GM21529 (cell line): ENCODE measurements at regions not wholly inside any gene's neighbourhood (a gene's known extent, or its start where the extent isn't known, plus 50 kb on each side); places are given as distances from the start of the nearest gene placed in this dataset.

Source experiments
- ATAC-seq: cut with Tn5 transposase; IDR thresholded peaks from one replicate; pipeline ENCODE4 v1.9.1; 2021; ENCODE audit not compliant: unreplicated experiment

- no peak for ATAC-seq
These were observed 187.6 kb upstream of the CST7 start for GRCh38 chr20:24761220-24762065.

- ATAC-seq, result no peak
These were observed 186.7 kb upstream of the CST7 start for GRCh38 chr20:24762371-24762770.

GRCh38 chr20:24762791-24763350 lies 186.2 kb upstream of the CST7 start:
- ATAC-seq, result no peak

- ATAC-seq, result no peak
These were observed 185.6 kb upstream of the CST7 start for GRCh38 chr20:24763386-24764026.

GRCh38 chr20:24764027-24764793 lies 184.9 kb upstream of the CST7 start:
- ATAC-seq, result no peak

GRCh38 chr20:24764794-24765202 lies 184.3 kb upstream of the CST7 start:
- ATAC-seq, result no peak

GRCh38 chr20:24765316-24766142 lies 183.5 kb upstream of the CST7 start:
- no peak for ATAC-seq

GRCh38 chr20:24766143-24766527 lies 182.9 kb upstream of the CST7 start:
- no peak for ATAC-seq

- no peak for ATAC-seq
These were observed 182.0 kb upstream of the CST7 start for GRCh38 chr20:24766826-24767622.

- no peak for ATAC-seq
These were observed 181.4 kb upstream of the CST7 start for GRCh38 chr20:24767623-24768100.

GRCh38 chr20:24768201-24768636 lies 180.8 kb upstream of the CST7 start:
- ATAC-seq, result no peak

- ATAC-seq, result no peak
These were observed 180.1 kb upstream of the CST7 start for GRCh38 chr20:24768713-24769601.

- ATAC-seq, result no peak
These were observed 179.0 kb upstream of the CST7 start for GRCh38 chr20:24769878-24770627.

- no peak for ATAC-seq
These were observed 178.2 kb upstream of the CST7 start for GRCh38 chr20:24770628-24771541.

GRCh38 chr20:24771542-24772061 lies 177.5 kb upstream of the CST7 start:
- no peak for ATAC-seq

GRCh38 chr20:24772667-24773066 lies 176.4 kb upstream of the CST7 start:
- no peak for ATAC-seq

- ATAC-seq, result no peak
These were observed 175.9 kb upstream of the CST7 start for GRCh38 chr20:24773168-24773567.
